ENCODE measurements at regions not wholly inside any gene's neighbourhood (a gene's known extent, or its start where the extent isn't known, plus 50 kb on each side); places are given as distances from the start of the nearest gene placed in this dataset.

DNA sequence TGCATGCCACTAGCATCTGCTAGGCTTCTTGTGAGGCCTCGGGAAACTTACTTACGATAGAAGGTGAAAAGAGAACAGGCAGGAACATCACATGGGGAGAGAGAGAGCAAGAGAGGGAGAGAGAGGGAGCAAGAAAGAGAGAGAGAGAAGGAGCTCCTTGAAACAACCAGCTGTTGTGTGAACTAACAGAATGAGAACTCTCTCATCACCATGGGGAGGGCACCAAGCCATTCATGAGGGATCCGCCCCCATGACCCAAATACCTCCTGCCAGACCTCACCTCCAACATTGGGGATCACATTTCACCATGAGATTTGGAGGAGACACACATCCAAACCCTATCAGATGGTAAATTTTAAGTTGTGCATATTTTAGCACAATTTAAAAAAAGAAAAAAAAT, 1217.2 kb downstream of the TYW1 start:
- no peaks in the 10 kb centered on the region for H4K20me1 ChIP-seq (replicated peaks in 1 of 2; ENCODE audit: control insufficient read depth in 1 of 2, insufficient read depth in 2 of 2, low read length in 2 of 2)
- H2BK120ac ChIP-seq (replicated peaks; ENCODE audit: low read depth, low read length): no peak overlapping the region
- no peak overlapping the region for H3K4me2 ChIP-seq (ENCODE audit: insufficient read depth in 1 of 2, low read depth in 2 of 2, low read length in 2 of 2)
- peak overlapping the region; percentile 91 for H3K4ac ChIP-seq (replicated peaks; ENCODE audit: insufficient read length, low read depth, low read length)
- no peak for FAIRE-seq
- no peaks in the 10 kb centered on the region for H3K36me3 ChIP-seq (ENCODE audit: control insufficient read depth in 2 of 4, insufficient read depth in 4 of 4, low read length in 3 of 4)
- no peak overlapping the region for H3K56ac ChIP-seq (replicated peaks; ENCODE audit: insufficient read length, low read depth, low read length)
- no peak overlapping the region for H3K9ac ChIP-seq (replicated peaks in 1 of 4; ENCODE audit: extremely low read depth in 1 of 4, low read depth in 3 of 4, low read length in 3 of 4)
- H3K4me1 ChIP-seq (replicated peaks in 1 of 4; ENCODE audit: control insufficient read depth in 3 of 4, insufficient read depth in 4 of 4, low read length in 3 of 4): 0 out of 7 replicates have a peak, but pooled peaks cover 0 to 3% (median 0%) of the 10 kb centered on the region in 4 experiments
- H3K27me3 ChIP-seq (replicated peaks in 1 of 4; ENCODE audit: control insufficient read depth in 3 of 4, extremely low read depth in 1 of 4, insufficient read depth in 3 of 4, low read length in 3 of 4): no peaks in the 10 kb centered on the region
- DNase-seq (ENCODE audit: low read depth in 1 of 2, low spot score in 2 of 2): no peak
- ChIA-PET POLR2A (ENCODE audit: partially characterized antibody) (no interaction called here), CTCF (ENCODE audit: partially characterized antibody) (interaction anchor here (1.2 to 1.5 kb wide), 2 partner anchors 12 to 16 kb away, joined by 3 read pairs; no protein-coding TSS in a partner anchor)
- no peak overlapping the region for H4K5ac ChIP-seq (ENCODE audit: insufficient read length, low read depth, low read length)
- no peak overlapping the region for H3K4me3 ChIP-seq (ENCODE audit: extremely low read depth in 1 of 4, insufficient read depth in 2 of 4, low read depth in 3 of 4, low read length in 4 of 4)
- H3K14ac ChIP-seq (ENCODE audit: insufficient read length): no peak overlapping the region
- no peak overlapping the region for H2BK15ac ChIP-seq (ENCODE audit: low read length)
- no peak overlapping the region for H2BK20ac ChIP-seq (ENCODE audit: low read length)
- no peak overlapping the region for H3K27ac ChIP-seq (ENCODE audit: low read depth, low read length)
- no peaks in the 10 kb centered on the region for H3K79me2 ChIP-seq (ENCODE audit: control insufficient read depth in 1 of 2, insufficient read depth in 2 of 2, low read length in 2 of 2)
- H3K79me1 ChIP-seq (ENCODE audit: low read depth, low read length): no peaks in the 10 kb centered on the region
- H3K18ac ChIP-seq (ENCODE audit: extremely low read depth, low read length): no peak overlapping the region
- H4K91ac ChIP-seq (replicated peaks; ENCODE audit: insufficient read length, low read length): no peak overlapping the region
- WGBS, 2 experiments (ENCODE audit: extremely low coverage in 1 of 2, insufficient coverage in 1 of 2, insufficient read length in 1 of 2, insufficient replicate concordance in 2 of 2, low coverage in 1 of 2, low lambda C conversion rate in 2 of 2, missing lambda C conversion rate in 1 of 2): 94% methylated on average over 1 of the region's 3 CpGs; no CpG with 5 or more reads in 1 of the 2 experiments
- H4K8ac ChIP-seq (ENCODE audit: extremely low read depth, insufficient read depth, low read length): no peak overlapping the region
- H2BK12ac ChIP-seq (ENCODE audit: low read depth, low read length): no peak overlapping the region
- H3K23ac ChIP-seq (ENCODE audit: insufficient read length): no peak overlapping the region
- H2AK5ac ChIP-seq (ENCODE audit: low read depth, low read length): no peak overlapping the region
- no peak overlapping the region for H2AFZ ChIP-seq (ENCODE audit: low read length)
- no peaks in the 10 kb centered on the region; a peak in 1 of 4 replicates for H3K9me3 ChIP-seq (ENCODE audit: insufficient read depth in 2 of 2, low read depth in 1 of 2, low read length in 1 of 2)
- H3K23me2 ChIP-seq (ENCODE audit: low read depth, low read length): peaks cover 3% of the 10 kb centered on the region; the same call in 1 of the 2 replicates
- no peak overlapping the region for H2BK5ac ChIP-seq (ENCODE audit: low read depth, low read length)
- TF ChIP-seq RBBP5 (IDR thresholded peaks at IDR 0.05; ENCODE audit: borderline replicate concordance, low read depth, low read length) (no peak), RFX5 (IDR thresholded peaks at IDR 0.05; ENCODE audit: borderline replicate concordance, low read depth, low read length) (no peak), CREB1 (IDR thresholded peaks at IDR 0.05) (no peak), KDM5A (IDR thresholded peaks at IDR 0.05; ENCODE audit: low read length) (no peak), GABPA (IDR thresholded peaks at IDR 0.05; ENCODE audit: borderline replicate concordance, insufficient read depth, low read length) (no peak), SIRT6 (IDR thresholded peaks at IDR 0.05; ENCODE audit: low read length) (no peak), E2F6 (IDR thresholded peaks at IDR 0.05) (no peak), SUZ12 (IDR thresholded peaks at IDR 0.05; ENCODE audit: low read length) (no peak)

All from H1 (cell line).